SH-SY5Y (cell line): ENCODE measurements at regions not wholly inside any gene's neighbourhood (a gene's known extent, or its start where the extent isn't known, plus 50 kb on each side); places are given as distances from the start of the nearest gene placed in this dataset.

Experiments
- GATA2 ChIP-seq: IDR thresholded peaks from 2 replicates; pipeline ENCODE4 v1.6.1; 2011; ENCODE audit warnings: mild to moderate bottlenecking, low read depth, low read length
- GATA3 ChIP-seq: IDR thresholded peaks from 2 replicates; pipeline ENCODE4 v1.6.1; 2011; ENCODE audit warnings: low read depth, mild to moderate bottlenecking, low read length, moderate library complexity

- TF ChIP-seq GATA3 (no peak), GATA2 (no peak)
Measured at GRCh38 chr1:36606641-36607262, 124.0 kb upstream of the CSF3R start.

GRCh38 chr1:36605942-36606640 is 123.4 kb upstream of the CSF3R start:
- TF ChIP-seq GATA2: no peak
- TF ChIP-seq GATA3: no peak

GRCh38 chr1:36603461-36603860 is 120.7 kb upstream of the CSF3R start:
- no peak for TF ChIP-seq GATA2
- no peak for TF ChIP-seq GATA3

GRCh38 chr1:36602184-36602583 is 119.5 kb upstream of the CSF3R start:
- TF ChIP-seq GATA3 (no peak), GATA2 (no peak)

GRCh38 chr1:36599828-36600227 is 117.1 kb upstream of the CSF3R start:
- TF ChIP-seq GATA2 (no peak), GATA3 (no peak)

- TF ChIP-seq GATA3 (no peak), GATA2 (no peak)
Measured at GRCh38 chr1:36597514-36597913, 114.8 kb upstream of the CSF3R start.

- no peak for TF ChIP-seq GATA2
Measured at GRCh38 chr1:36595921-36596320, 113.2 kb upstream of the CSF3R start.

GRCh38 chr1:36595349-36595748 is 112.6 kb upstream of the CSF3R start:
- TF ChIP-seq GATA3: no peak
- TF ChIP-seq GATA2: no peak

GRCh38 chr1:36594023-36594422 is 111.3 kb upstream of the CSF3R start:
- TF ChIP-seq GATA2: no peak
- TF ChIP-seq GATA3: no peak

- TF ChIP-seq GATA2 (no peak), GATA3 (no peak)
Measured at GRCh38 chr1:36591278-36591677, 108.6 kb upstream of the CSF3R start.

- TF ChIP-seq GATA3 (no peak), GATA2 (no peak)
Measured at GRCh38 chr1:36590771-36591170, 108.1 kb upstream of the CSF3R start.

- no peak for TF ChIP-seq GATA2
- no peak for TF ChIP-seq GATA3
Measured at GRCh38 chr1:36590264-36590663, 107.6 kb upstream of the CSF3R start.

- TF ChIP-seq GATA2: no peak
- TF ChIP-seq GATA3: no peak
Measured at GRCh38 chr1:36588972-36589371, 106.3 kb upstream of the CSF3R start.

GRCh38 chr1:36585569-36586548 is 103.1 kb upstream of the CSF3R start:
- TF ChIP-seq GATA3 (no peak), GATA2 (no peak)
